GM21381 (cell line): ENCODE measurements at regions not wholly inside any gene's neighbourhood (a gene's known extent, or its start where the extent isn't known, plus 50 kb on each side); places are given as distances from the start of the nearest gene placed in this dataset.

Experiments
- ATAC-seq: cut with Tn5 transposase; IDR thresholded peaks from one replicate; pipeline ENCODE4 v1.9.1; 2021; ENCODE audit warnings: mild to moderate bottlenecking, moderate library complexity; ENCODE audit not compliant: unreplicated experiment

DNA sequence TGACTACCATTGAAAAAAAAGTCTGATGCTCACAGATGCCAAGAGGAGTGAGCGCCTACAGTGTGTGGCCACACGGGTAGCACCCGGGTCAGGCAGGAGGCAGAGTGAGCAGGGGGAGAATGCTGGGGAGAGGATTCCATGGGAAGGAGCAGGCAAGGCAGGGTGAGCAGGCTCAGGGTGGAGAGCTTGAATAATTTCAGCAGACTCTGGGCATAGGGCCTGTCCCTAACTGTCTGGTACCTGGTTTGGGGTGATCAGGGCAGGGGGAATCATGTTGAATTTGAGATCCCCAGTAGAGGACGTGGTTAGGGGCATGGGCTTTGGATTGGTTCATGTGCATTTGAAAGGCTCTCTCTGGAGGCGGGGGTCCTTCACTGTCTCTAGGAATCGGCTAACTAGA, 51.2 kb upstream of the TLR3 start:
- ATAC-seq = no peak

DNA sequence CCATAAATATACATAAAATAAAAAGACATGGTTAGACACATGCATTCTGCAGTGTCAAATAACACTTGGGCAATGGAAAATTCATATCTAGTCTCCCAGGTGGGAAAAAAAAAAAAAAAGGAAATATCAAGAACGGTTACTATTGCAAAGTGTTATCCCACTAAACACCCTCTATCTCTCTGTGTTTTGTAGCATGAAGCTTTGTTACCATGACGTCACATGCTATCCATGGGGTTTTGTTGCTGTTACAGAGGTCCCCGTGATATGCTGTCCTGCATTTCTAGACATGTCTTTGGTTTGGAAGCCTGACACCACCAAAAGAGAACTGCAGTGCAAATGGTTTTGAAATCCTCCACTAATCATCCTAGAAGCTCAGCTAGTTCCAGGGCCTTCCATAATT, 50.7 kb upstream of the TLR3 start:
- ATAC-seq = no peak

DNA sequence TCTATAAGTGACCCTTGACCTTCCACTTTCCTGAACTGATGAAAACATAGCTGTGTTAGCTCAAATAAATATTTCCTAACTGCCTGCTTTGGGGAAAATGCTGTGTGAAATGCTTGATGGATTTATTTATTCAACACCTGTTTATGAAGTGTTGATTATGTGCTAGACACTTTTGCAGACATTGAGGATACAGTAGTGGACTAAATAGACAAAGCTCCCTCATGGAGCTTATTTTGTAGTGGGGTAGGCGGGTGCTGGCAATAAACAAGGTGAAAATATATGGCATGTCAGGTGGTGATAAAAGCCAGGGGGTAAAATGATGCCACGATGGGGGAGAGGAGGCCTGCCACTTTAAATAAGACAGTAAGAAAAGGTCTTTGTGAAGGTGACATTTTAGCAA, 50.2 kb upstream of the TLR3 start:
- ATAC-seq = no peak
